IPS DF 19.7 (cell line): ENCODE measurements at regions not wholly inside any gene's neighbourhood (a gene's known extent, or its start where the extent isn't known, plus 50 kb on each side); places are given as distances from the start of the nearest gene placed in this dataset.
"Not testable (repeated sequence)": the region's sequence is repeated elsewhere in the genome, so short reads cannot be mapped to it uniquely, and the experiment has no call there.

Experiments
- DNase-seq: peaks from one replicate; pipeline ENCODE4 v3.0.0-alpha.2; 2013; ENCODE audit warnings: low read depth, low spot score

DNA sequence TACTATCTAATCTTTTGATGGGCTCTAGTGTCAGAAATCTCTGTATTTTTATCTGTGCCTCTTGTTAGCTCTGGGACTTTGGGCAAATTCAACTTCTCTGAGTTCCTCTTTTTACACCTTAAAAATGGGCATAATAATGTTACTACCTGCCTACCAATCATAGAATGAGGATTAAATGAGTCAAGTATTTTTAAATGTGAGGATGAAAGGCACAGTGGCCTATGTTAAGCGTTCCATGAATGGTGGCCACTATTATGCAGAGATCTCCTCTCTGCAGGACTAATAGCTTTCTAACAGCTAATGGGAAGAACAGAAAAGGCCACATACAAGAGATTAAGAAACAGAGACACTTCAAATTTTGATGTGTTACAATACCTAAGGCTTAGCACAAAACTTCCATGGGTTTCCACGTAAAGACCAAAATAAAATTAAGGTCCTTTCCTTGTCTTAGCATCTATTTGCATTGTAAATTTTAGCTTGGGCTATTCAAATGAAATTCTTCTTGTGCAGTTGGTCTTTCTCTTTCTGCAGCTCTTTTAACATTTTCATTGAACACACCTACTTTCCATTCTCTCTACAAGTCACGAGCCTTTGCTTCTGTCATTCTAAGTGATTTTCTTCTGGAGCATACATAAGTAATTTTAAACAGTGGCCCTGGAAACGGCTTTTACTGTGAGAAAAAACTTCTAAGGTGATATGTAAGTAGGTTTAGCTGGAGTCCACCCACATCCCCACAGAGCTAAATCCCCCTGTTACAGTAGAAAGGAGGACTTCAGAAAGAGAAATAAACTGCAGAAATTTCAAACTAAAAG lies 117.9 kb upstream of the MED14 start:
- peak; percentile 42 for DNase-seq

DNA sequence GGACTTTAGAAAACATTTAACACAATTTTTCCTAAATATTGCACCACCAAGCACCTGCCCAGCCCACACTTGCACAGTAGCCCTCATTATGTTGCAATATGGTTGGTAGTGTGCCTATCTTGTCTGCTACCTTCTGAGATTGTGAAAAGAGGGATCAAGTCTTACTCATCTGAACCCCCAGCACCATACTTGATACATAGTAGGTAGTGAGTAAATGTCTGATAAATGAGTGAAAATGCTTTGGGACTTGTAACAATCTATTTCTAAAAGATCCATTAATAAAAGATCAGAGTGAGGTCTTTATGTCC lies 118.4 kb upstream of the MED14 start:
- no peak for DNase-seq

DNA sequence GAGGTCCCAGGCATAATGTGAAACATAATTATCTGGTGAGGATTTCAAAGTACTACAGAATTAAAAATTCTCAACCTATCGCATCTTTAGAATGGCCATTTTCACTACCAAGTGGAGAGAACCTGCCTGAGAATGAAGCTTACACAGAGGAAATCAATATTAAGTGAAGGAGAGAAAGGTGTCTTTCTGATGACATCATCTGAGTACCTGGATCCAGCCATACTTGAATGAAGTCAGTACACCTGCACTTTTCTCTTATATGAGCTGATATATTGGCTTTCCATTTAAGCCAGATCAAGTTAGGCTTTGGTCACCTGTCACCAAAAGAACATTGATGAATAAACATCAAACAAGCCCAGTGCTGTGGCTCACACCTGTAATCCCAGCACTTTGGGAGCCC lies 118.9 kb upstream of the MED14 start:
- no peak for DNase-seq

DNA sequence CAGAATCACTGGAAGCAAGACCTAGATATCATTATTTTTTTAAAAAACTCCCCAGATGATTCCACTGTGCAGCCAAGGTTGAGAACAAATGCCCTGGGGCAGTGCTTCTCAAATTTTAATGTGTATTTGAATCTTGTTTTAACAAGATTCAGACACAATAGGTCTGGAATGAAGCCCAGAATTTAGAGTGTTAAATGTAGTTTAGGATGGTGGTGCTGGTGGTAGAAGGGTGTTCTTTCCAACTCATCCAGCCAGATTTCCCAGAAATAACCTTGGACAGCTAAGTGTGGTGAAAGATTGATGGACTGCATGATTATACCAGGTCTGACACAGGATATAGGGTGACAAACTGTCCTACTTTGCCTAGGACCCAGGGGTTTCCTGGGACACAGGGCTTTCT lies 120.1 kb upstream of the MED14 start:
- DNase-seq: no peak

DNA sequence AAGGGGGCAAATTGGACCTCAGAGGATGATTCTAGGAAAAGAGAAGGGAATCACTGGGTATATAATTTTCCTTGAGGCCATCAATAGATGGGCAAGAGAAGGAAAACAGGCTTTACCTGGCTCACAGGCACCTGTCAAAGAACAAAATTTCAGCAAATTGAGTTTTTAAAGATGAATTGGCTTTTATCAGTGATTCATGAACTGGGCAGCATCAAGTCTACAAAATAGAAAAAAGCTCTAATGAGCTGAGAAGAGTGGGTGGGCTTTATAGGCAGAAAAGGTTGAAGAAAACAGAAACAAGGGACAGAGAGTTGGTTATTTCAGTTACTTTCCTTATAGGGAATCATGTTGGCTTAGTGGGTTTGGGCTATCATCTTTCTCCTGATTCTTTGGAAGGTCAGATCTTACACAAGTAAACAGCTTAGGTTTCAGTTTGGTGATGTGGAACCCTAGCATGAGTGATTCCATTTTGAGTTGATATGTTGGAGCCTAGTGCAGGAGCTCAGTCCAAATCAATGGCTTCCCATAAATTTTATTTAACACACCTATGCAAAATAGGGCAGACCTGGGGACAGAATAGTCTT lies 120.7 kb upstream of the MED14 start:
- no peak for DNase-seq

DNA sequence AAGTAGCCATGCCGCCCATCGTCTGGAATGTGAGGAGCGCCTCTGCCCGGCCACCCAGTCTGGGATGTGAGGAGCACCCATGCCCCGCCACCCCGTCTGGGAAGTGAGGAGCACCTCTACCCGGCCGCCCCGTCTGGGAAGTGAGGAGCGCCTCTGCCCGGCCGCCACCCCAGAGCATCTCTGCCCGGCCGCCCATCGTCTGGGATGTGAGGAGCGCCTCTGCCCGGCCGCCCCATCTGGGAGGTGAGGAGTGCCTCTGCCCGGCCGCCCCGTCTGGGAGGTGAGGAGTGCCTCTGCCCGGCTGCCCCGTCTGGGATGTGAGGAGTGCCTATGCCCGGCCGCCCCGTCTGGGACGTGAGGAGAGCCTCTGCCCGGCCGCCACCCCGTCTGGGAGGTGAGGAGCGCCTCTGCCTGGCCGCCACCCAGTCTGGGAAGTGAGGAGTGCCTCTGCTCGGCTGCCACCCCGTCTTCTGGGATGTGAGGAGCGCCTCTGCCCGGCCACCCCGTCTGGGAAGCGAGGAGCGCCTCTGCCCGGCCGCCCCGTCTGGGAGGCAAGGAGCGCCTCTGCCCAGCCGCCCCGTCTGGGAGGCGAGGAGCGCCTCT lies 126.7 kb upstream of the MED14 start:
- not testable (repeated sequence) for DNase-seq

DNA sequence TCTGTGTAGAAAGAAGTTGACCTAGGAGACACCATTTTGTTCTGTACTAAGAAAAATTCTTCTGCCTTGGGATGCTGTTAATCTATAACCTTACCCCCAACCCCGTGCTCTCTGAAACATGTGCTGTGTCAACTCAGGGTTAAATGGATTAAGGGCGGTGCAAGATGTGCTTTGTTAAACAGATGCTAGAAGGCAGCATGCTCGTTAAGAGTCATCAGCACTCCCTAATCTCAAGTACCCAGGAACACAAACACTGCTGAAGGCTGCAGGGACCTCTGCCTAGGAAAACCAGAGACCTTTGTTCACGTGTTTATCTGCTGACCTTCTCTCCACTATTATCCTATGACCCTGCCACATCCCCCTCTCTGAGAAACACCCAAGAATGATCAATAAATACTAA lies 127.9 kb upstream of the MED14 start:
- DNase-seq: not testable (repeated sequence)

DNA sequence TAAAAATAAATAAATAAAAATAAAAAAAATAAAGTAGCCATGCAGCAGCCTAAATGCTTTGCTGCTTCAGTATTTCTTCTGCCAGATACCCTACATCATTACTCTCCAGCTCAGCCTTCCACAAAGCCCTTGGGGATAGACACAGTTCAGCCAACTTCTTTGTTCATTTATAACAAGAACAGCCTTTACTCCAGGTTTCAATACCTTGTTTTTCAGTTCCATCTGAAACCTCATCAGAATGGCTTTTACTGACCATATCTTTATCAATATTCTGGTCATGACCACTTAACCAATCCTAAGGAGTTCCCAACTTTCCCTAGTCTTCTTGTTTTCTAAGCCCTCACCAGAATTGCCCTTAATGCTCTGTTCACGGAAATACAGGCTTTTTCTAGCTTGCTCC lies 128.3 kb upstream of the MED14 start:
- DNase-seq: no peak

DNA sequence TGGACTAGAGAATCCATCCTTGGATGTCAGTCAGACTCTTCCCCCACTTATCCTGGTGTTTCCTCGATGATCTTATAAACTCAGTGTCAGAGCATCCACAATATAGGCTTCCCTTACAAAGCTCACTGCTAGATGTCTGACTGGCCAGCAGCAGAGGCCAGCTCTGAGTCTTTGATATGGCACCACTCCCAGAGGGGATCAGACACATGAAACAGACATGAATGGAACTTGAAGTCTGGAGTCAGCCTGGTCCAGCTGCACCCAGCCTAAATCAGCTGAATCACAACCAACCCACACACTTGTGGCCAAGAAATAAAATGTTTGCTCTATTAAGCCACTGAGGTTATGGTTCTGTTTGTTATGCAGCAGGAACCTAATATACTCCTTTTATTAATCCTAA lies 129.6 kb upstream of the MED14 start:
- no peak for DNase-seq

DNA sequence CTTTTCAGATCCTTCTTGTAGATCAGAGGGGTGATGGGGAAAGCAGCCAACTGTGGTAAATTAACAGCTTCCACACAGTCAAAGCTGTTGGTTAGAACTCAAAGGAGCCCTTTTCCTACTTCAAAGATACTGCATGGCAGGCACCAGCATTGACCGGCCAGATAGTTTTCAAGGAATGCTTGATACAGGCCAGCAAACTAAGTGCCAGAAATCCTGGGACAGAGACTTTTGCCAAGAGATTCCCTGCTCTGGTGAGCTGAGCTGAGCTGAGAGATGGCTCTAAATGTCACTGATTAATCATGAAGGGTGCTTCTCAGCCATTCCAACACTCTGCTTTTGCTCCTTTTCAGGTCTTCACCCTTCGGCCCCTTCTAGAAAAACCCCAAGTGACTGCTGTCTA lies 131.6 kb upstream of the MED14 start:
- no peak for DNase-seq

DNA sequence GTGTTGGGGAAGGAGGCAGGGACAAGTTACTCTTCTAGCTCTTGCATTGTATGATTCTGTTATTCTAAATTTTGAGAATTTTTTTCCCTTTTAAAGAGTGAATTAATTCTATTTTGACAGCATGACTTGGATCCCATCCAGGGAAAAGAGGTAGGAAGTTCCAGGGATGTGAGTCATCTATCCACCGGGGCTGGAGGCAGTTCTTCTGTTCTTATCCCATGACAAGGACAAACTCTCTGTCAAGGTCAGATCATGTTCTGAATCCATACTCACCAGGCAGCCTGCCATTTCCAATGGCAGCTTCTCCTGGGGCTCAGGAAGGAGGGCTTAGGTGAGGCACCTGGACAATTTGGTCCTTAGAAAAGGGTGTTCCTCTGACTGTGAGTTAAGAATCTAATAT lies 132.0 kb upstream of the MED14 start:
- DNase-seq: no peak

DNA sequence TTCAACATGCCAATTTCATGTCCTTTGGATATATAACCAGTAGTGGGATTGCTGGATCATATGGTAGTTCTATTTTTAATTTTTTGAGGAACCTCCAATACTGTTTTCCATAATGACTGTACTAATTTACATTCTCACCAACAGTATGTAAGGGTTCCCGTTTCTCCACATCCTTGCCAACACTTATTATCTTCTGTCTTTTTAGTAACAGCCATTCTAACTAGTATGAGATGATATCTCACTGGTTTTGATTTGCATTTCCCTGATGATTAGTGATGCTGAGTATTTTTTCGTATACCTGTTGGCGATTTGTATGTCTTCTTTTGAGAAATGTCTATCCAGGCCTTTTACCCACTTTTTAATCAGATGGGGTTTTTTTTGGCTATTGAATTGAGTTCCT lies 133.5 kb upstream of the MED14 start:
- DNase-seq: no peak

DNA sequence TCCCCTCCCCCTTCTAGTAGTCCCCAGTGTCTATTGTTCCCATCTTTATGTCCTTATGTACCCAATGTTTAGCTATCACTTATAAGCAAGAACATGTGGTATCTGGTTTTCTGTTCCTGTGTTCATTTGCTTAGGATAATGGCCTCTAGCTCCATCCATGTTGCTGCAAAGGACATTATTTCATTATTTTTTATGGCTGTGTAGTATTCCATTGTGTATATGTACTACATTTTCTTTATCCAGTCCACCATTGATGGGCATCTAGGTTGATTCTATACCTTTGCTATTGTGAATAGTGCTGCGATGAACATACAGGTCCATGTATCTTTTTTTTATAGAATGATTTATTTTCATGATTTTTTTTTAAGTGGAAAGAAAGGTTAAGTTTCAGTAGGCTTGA lies 135.6 kb upstream of the MED14 start:
- DNase-seq: not testable (repeated sequence)

DNA sequence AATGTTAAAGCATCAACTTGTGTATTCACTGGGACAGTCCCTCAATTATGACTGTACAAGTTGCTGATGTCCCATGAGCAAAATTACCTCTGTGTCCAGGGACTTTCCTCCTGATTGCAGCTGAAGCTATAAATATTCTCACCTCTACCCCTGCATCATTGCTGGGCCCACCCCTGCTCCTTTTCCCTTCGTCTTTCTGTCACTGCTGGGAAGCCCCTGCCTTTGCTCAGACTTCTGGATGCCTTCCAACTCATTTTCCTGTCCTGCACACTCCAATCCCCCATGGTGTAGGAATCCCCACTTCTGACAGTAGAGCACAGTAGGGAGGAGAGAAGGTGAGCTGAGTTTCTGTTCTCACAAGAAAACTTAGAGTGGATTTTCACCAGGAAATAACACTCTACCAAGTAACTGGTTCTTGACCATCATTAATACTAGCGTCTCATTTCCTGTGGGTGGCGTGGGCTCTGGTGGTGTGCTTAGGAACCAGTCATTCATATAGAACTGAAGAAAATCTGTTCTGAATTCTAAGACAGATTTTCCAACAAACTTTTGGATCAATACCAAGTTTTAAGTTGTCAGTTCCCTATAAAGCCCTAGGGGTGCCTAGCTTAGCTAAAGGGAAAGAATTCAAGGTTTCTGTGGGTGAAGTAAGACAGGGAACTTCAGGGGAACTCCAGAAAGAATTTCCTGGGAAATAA lies 136.2 kb upstream of the MED14 start:
- DNase-seq: no peak

DNA sequence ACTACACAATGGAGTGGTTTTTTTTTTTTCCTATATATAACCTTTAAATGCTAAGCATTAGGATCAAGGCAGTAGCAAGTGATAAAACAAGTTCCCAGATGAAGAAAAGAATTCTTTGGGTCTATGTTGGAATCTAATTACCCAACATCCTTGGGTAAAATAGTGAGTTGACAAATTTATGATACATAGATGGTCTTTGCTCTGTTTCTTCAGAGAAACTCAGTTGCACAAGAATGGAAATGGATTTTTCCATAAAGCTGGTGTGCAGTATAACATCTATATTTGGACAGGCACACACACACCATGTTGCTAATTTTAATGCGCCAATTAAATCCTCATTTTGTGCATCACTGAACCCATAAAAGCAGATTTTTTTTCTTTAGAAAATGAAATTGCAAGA lies 137.0 kb upstream of the MED14 start:
- DNase-seq: no peak

DNA sequence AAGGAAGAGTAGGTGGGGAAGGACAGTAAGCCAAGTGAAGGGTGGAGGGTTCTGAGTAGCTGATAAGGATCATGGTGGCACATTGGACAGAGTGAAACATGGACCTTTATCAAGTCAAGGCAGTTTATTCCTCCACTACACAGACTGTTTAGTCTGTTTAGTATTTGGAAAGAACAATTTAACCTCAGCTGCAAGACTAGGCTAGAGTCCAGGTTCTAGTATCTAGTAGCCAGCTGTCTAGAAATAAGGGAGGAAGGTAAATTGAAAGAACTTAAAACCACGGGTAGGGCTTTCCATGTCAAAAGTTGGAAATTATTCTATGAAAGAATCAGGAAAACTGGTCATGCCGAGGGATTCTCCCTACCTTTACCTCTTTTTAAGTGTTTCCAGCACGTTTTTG lies 140.1 kb upstream of the MED14 start:
- DNase-seq: no peak

DNA sequence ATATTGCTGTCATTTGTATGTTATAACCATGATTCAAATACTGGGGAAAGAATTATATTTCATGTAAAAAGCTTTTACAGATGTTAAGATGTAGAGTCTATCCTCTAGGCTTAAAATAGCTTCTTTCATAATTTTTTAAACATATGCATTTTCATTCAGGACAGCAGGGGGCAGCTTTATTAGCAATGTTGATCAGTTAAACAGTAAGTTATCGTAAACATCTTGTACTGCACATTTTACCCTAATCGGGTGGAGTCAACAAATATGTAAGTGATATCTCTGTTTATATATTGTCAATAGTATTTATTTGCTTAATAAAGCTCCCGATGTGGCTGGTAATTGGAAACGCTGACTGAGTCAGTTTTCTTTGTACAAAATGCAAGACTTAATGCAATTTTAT lies 142.5 kb upstream of the MED14 start:
- DNase-seq: no peak

DNA sequence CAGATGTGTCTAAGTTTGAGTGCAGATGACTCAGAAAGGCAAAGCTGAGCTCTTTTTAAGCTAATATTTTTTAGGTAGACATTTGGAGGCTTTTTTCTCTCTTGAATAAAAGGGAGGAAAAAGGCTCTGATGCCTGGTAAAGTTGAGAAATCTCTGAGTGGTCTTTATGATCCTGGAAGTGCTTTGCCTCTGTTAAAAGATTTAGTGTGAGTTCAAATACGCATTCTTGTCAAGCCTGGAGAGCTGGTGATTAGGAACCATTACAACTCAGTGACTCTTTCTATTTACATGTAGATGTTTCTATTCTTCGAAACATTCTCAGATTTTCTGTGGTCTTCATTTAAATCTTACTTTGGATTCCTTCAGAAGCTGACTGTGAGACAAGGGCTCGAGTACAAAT lies 143.4 kb upstream of the MED14 start:
- peak; percentile 68 for DNase-seq

DNA sequence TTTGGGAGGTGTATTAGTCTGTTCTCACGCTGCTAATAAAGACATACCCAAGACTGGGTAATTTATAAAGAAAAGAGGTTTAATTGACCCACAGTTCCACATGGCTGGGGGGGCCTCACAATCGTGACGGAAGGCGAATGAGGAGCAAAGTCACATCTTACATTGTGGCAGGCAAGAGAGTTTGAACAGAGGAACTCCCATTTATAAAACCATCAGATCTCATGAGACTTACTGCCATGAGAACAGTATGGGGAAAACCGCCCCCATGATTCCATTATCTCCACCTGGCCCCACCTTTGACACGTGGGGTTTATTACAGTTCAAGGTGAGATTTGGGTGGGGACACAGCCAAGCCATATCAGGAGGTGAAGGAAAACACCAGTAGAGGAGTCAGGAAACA lies 143.8 kb upstream of the MED14 start:
- not testable (repeated sequence) for DNase-seq

DNA sequence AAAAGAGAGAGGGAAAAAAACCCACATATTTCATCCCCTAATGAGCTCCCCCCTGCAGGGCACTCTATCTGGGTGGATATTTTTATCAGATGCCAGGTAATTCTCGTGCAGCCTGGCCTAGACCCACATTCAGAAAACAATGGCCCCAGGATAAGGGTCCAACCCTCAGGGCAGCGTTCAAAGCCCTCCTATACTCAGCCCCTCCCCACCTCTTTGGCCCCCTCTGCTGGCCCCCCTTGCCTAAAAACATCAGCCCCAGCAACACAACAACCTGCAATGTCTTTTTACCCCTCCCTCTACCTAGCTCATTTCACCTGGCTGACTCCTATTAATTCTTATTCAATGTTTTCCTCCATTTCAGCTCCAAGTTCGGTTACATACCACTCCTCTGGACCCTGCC lies 145.4 kb upstream of the MED14 start:
- DNase-seq: no peak

DNA sequence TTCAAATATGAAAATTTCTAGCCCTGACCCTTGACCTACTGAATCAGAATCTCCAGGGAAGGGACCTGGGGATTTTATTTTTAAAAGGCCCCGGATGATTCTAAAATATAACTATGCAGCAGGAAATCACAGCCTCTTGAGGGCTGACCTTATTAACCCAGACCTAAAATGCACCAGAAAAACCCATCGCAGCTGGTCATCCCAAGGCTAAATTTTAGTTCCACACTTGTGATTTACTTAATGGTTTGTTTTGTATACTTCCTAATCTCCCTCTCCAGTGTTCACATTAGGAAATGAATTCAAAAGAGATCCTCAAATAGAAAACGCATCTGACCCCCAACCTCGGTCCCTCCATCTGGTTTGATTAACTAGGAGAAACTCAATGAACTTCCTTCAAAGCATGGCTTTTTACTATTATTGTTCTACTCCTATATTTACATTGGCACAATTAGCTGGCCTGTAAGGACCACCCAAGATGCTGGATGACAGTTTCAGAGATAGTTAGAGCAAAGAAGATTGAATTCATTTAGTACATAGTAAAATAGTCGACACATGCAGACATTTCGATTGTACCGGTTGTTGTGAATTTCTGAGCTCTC lies 147.8 kb upstream of the MED14 start:
- no peak for DNase-seq

DNA sequence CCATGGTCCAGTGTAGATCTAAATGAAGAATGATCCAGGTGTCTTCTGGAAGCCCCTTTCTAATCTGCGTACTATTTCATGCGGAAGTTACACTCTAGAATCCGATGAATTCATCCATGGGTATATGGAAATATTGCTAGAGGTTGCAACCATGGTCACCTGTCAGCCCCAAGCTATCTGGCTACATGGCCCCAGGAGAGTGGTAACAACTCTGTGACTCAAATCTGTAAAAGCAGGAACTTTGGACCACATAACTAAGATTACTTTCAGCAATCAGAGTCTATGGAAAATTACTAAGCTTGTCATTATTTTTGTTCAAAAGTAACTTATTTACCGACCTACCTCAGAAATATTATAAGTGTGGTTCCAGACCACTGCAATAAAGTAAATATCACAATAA lies 150.6 kb upstream of the MED14 start:
- DNase-seq: no peak
